Fibroblast of skin of left biceps (primary cell): ENCODE measurements at regions not wholly inside any gene's neighbourhood (a gene's known extent, or its start where the extent isn't known, plus 50 kb on each side); places are given as distances from the start of the nearest gene placed in this dataset.
A peak's percentile ranks its signal among the peaks of the same experiment; 100 is the strongest.

Experiments used
- DNase-seq, 2 experiments: peaks; one replicate each; pipeline ENCODE4 v3.0.0-alpha.2; 2013; ENCODE audit warnings: low read depth in 2 of 2

DNA sequence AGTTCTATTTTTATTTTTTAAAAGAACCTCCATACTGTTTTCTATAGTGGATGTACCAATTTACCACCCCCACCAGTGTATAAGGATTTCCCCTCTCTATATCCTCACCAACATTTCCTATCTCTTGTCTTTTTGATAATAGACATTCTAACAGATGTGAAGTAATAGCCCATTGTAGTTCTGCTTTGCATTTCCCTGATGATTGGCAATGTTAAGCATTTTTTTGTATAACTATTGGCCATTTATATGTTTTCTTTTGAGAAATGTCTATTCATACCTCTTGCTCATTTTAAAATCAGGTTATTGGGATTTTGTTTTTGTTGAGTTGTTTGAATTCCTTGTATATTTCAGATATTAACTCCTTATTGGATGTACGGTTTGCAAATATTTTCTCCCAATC lies 251.1 kb upstream of the HTR2C start:
- DNase-seq: no peak

DNA sequence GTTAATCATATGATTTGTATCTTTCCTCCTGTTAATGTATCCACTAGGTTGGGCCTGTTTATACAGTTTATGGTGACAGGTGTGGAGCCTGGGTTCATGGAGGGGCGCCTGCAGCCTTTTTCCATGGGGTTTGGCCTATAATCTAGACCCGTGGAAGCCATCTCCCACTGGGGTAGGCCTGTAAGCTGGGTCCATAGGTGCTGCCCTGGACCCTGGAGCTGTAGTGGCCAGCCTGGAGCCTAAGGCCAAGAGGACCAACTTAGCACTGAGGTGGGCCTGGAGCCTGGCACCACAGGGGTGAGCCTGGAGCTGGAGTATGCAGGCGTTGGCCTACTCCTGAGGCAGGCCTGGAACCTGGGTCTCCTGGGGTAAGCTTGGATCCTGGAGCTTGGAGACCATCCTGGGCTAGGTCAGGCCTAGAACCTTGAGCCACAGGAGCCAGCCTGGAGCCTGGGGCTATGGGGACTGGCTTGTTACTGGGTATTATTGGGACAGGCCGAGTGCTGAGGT lies 249.4 kb upstream of the HTR2C start:
- no peak for DNase-seq

DNA sequence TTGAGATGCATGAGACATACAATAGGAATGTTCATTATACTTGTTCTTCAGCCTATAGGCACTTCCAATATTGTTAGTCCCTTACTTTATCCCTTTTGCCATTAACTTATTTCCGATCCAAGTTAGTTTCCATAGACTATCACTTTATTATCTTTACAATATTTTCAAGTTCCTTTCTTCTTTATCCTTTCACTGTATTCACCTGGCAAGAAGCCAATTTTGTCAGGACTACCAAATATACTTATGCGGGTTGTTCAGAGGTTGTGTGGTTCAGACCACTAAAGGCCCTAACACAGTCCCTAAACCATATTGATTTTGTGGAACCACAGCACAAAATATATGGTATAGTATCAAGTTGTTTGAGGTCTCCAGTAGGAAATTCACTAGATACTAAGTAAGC lies 245.0 kb upstream of the HTR2C start:
- no peak for DNase-seq

DNA sequence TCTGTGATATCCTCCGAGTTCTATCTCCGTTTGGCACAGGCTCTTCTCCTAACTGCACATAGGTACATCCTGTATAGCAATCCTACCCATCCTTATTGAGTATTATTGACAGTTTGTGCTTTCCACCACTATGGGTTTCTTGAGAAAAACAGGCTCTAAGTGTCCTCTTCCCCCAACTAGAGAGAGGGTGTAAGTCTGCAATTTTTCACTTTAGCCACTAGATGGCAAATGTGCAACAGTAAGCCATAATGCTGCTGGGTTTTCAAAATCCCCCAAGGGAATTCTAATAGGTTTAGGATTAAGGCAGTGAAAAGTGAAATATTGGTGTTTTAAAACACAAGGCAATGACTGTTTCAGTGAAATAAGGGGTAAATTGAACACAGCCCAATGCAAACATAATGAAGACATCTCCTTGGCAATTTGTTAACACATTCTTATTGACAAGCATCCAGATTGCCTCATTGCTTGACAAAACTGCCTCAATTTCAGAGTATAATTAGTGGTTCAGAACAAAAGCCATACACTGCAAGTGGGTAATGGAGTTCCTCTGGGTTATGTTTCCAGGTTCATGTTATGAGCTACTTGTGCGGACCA lies 239.0 kb upstream of the HTR2C start:
- DNase-seq: peak in 1 of 2 experiments; percentile 1

DNA sequence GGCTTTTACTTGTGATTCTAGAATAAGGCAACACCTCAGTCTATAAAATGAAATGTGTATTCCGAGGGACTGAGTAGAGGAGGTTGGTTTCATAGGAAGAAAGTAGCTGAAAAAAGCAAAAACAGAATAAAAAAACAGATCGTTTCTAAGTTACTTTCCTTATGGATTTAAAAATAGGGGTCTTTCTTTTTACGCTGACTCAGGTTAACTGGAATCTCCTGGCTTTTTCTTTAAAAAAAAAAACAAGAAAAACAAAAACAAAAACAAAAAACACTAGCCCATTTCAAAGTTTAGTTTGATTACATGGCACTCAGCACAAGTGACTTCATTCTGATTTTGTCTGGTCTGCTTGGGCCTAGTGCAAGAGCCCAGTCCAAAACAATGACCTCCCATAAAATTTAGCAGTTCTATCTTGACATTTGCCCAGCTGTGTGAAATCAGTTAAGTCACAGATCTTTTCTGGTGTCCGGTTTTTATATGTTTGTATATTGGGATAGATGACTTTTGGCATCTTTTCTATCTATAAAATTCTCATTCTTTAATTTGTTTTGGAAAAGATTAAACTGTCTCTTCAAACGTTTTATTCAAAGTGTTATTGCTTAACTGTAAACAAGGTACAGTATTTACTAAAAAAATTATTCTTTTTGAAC lies 222.7 kb upstream of the HTR2C start:
- DNase-seq: no peak

DNA sequence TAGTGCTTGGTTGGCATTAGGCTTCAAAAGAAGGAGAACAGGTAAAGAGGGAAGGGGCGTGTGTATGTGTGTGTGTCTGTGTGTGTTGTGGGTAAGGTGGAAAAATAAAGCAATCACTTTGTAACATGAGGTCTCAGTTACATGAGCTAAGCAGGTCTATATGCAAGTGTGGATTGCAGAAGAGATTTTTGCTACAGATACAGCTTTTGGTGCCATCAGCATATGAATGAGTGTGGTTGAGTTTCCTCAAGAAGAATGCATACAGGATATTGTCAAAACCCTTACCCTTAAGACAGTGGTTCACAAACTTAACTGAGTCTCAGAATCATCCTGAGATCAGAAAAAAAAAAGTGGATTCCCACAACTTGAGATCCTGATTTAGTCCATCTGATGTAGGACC lies 220.5 kb upstream of the HTR2C start:
- no peak for DNase-seq

DNA sequence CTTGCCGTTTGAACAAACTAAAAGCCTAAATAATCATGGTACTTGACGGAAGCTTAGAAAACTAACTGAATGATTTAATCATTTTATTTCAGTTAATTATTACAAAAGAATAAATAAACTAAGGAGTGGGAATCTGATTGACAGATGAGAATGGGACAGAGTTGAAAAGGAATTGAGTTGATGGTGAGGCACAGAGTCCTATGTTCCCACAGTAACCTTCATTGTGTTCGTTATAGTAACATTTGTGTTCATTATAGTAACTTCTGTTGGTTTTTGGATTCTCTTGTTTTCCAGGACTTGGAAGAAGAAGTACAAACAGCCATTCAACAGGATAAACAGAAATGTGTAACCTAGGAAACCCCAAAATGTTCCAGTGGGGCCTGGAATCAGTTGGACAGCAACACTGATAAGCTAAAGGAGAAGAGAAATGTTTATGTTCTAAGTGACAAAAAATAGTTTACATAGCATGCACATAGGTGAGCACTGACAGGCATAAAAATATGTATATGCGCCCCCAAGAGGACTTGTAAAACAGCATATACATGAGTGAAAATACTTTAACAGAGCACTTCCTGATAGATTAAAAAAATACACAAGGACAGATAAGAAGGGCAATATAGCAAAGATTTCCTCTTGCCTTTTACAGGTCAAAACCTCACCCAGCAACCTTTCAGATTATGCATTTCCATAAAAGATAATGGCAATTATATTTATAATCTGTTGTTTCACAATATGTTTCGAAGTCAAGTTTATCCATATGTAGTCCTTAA lies 218.6 kb upstream of the HTR2C start:
- no peak for DNase-seq

DNA sequence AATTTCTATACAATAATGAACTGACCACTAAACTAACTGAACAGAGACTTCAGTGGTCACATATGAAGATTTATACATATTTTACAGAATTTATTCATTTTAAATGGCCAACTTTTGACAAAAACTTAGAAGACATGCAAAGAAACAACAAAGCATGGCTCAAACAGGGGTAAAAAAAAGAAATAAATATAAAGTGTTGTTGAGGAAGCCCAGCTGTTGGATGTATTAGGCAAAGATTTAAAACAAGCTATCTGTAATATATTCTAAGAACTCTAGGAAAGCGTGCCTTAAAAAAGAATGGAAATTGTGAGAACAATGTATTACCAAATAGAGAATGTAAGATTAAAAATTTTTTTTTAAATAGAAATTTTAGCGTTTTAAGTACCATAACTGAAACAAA lies 210.9 kb upstream of the HTR2C start:
- no peak for DNase-seq

DNA sequence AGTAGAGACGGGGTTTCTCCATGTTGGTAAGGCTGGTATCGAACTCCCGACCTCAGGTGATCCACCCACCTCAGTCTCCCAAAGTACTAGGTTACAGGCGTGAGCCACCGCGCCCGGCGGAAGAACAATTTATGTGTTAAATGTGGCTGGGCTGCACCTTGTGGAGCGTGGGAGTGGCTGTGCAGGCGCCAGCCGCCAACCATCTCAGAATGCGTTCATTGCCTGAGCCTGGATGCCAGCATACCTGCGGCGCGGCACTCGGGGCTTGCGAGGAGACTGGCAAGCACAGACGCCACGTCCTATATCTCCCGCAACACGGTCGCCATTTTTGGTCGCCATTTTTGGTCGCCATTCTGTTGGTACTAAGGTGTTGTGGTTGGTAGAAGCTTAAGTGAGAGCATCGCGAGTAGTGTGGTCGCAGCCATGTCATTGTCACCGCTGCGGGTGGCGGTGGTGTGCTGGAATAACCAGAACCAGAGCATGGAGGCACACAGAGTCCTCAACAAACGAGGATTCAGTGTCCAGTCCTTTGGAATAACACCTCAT lies 193.6 kb upstream of the HTR2C start:
- DNase-seq: no peak
